HG02852 (cell line): ENCODE measurements at regions not wholly inside any gene's neighbourhood (a gene's known extent, or its start where the extent isn't known, plus 50 kb on each side); places are given as distances from the start of the nearest gene placed in this dataset.
"Not testable (repeated sequence)": the region's sequence is repeated elsewhere in the genome, so short reads cannot be mapped to it uniquely, and the experiment has no call there.

Source experiments
- ATAC-seq: cut with Tn5 transposase; IDR thresholded peaks from one replicate; pipeline ENCODE4 v1.9.1; 2021; ENCODE audit warnings: mild to moderate bottlenecking, moderate library complexity; ENCODE audit not compliant: unreplicated experiment

DNA sequence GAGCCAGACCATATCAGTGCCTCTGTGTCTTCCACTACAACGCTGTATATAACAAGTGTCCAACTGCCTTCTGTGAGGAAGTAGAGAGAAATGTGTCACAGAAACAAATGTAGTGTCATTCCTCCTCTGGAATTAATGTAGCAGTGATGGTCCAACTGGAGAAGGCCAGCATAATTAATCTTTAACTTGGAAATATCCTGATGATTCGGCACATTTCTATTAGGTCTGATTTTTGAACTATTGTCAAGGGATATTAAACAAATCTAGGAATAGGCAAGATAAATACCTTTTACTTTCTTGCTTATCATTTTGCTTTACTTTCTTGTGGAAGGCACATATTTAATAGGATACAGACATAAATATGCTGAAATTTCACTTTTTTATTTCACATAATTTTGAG lies 446.2 kb upstream of the ALCAM start:
- no peak for ATAC-seq

- no peak for ATAC-seq
Observed at GRCh38 chr3:104933972-104934371, 432.7 kb upstream of the ALCAM start.

GRCh38 chr3:104935613-104936012 lies 431.1 kb upstream of the ALCAM start:
- ATAC-seq, result no peak

DNA sequence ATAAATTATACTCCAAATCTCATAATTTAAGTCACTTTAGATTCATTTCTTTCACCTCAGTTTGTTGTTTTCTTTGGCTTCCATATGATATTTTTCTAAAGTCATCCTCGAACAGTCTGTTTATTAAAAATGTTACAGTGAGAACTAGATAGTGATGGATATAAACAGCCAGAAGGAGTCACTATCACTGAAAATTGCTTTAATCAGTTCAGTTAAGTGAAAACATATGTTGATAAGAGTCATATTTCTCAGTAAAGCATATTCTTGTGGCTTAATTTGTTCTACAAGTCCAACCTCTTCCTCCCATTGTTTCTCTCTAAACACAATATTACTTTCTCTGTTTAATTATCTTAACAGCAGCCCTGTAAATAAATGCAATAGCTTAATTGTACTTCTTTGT lies 427.5 kb upstream of the ALCAM start:
- no peak for ATAC-seq

DNA sequence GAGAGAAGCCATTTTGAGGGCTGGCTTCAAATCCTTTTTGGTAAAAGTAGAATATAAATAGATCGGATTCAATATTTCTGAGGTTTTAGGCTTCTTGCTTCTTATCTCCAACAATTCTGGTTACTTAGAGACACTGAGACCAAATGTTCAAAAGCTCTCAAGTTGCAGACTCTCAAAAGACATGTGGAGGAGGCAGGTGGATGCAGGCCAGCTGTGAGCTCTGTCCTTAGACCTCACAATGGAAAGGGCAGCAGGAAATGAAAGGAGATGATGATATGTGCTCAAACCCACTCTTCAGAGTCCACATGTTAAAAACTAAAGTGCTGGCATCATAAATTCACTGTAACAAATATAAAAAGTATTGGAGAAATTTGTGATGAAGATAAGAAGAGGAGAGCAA lies 424.9 kb upstream of the ALCAM start:
- ATAC-seq, result no peak

DNA sequence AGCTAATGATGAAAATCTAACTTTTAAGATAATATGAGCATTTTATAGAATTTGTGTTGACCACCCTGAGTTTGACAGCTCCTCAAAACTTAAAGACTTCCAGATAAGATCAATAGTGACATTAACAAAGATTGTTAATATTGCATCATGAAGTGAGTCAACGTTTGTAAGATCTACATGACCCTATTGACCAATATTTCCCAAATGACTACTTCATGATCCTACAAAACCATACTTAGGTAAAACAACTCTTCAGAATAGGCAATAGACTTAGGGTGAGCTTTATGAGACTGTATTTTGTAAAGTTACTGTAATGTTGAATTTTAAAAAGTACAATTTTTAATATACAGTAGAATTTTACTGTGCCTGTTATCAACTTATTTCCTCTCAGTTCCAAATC lies 422.7 kb upstream of the ALCAM start:
- no peak for ATAC-seq

- no peak for ATAC-seq
Observed at GRCh38 chr3:104947943-104948342, 418.8 kb upstream of the ALCAM start.

- not testable (repeated sequence) for ATAC-seq
Observed at GRCh38 chr3:104949810-104950209, 416.9 kb upstream of the ALCAM start.

DNA sequence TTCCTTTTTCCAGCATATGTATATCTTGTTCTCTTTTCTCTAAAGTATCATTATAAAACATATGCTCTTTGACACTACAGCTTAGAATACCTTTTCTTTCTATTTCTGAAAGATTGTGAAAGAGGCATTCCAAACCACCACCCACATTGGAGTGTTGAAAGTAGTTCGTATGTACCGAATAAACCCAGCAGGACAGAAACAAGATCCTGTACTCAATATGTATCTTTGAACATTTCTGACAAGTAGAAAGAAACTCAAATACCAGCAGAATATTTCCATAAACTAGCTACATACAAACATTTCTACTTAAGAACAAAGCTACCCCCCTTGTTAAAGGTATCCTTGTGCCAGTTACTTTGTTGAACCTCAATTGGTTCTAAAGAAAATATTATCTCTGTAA lies 415.3 kb upstream of the ALCAM start:
- no peak for ATAC-seq

DNA sequence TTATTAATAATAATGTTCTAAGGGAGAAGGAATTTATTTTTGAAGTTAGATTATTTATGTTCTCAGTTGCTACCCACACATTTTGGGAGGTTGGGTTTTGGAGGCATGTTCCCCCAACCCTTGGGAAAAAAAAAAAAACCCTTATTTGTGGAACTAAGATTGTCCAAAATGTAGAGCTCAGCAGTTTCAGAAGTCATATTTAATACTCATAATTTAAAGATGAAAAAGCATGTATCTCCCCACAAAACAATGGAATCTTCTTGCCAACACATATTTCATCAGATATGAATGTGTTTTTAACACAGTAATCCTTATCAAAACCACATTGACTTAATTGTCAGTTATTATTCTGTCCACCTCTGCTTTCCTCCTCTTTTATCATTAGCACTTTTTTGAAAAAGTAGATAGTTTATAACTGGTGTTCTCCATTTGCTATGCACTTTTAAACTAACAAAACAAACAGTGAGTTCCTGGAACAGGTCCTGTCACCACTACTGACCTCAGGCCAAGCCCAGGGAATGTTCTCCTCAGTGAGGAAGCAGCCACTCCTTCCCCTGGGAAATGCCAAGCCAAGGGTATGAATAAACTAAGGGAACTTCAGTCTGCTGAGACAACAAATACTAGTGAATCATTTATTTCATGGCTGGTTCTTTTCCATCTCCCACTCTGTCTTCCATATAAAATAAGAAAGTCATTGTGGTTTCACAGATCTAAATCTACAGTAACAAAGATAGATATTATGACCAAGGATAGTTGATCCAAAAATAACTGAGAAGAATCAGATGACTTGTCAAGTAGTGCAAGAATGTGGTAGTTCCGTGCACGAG lies 414.4 kb upstream of the ALCAM start:
- no peak for ATAC-seq

- ATAC-seq, result no peak
Observed at GRCh38 chr3:104956620-104957345, 409.9 kb upstream of the ALCAM start.

DNA sequence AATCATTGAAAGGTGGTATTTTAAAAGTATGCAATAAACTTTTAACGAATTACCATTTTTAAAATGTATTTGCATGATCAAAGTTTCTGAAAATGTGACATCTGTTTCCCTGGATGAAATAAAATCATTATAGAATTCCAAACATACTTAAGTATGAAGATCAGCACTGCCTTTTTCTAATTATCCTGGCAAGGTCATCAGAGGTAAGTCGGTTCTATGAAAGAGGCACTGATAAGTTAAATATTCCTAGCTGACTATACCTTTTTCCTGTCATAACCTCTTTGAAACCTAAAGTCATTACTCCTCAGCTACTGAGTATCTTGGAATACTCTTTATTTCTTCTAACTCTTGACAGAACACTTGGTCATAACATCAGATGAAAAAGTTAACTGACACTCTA lies 406.1 kb upstream of the ALCAM start:
- no peak for ATAC-seq

DNA sequence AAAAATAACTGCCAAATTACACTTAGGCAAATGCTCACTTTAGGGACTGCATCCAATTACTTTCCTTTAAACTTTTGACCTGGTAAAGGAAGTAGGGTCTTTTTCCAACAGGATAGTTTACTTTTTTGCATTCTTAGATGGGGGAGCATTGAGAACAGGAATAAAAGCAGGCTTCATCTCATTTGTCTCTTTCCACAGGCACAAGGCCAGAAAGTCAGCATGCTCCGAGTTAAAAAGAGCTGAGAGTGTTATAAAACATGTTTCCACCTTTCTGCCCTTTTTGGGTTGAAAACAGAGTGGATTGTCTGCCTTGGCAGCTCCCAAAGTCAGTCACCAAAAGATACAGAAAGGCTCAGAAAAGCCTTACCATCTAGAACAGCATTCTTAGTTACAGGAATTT lies 404.9 kb upstream of the ALCAM start:
- ATAC-seq, result no peak

- no peak for ATAC-seq
Observed at GRCh38 chr3:104974316-104974715, 392.4 kb upstream of the ALCAM start.

- no peak for ATAC-seq
Observed at GRCh38 chr3:104977719-104978118, 389.0 kb upstream of the ALCAM start.

DNA sequence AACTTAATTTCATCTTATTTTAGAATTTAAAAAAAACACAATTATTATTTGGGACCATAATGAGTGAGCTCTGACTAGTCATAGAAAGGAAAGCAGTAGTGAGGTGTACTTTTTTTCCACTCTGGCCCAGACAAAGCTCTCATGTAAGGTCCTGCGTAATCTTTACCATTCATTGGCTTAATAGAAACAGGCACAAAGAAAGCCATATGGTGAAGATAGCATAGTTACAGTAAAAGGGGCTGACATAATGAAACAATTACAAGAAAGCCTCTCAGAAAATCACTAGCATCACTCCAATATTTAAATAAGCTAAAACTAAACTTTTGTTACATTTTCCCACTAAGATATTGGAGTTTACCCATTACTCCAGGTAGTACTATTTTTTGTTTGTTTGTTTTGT lies 384.6 kb upstream of the ALCAM start:
- no peak for ATAC-seq

DNA sequence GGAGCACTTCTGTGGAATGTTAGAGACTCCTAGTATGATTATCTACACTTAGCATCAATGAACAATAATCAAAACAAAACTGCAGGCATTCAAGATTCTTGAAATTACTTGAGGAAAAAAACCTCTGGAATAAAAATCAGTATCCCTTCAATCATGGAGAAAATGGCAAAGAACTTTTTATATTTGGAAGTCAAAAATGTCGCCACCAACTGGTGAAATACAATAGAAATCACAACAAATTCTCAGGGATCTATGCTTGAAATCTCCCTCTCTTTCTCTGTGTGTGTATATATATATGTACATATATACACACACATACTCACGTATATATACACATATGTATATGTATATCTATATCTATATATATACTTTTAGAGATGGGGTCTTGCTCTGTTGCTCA lies 378.9 kb upstream of the ALCAM start:
- no peak for ATAC-seq

- ATAC-seq, result no peak
Observed at GRCh38 chr3:104988496-104988895, 378.2 kb upstream of the ALCAM start.

GRCh38 chr3:104989878-104990277 lies 376.8 kb upstream of the ALCAM start:
- no peak for ATAC-seq

DNA sequence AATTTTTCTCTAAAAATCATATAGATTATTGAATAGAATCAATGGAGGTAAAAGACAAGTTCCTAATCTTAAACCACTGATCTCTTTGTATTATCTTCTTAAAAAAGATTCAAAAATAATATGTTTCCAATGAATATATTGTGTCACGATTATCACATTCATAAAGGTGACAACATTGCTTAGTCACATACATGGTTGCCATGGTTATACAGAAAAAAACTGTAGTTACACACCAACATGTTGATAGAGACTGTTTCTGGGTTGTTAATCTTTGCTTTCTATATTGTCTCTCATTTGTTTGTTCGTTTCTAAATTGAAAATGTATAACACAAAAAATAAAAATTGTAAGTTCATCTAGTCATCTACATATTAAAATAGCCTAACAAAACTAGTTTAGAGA lies 376.0 kb upstream of the ALCAM start:
- ATAC-seq, result no peak

GRCh38 chr3:104992676-104993075 lies 374.0 kb upstream of the ALCAM start:
- ATAC-seq, result no peak

DNA sequence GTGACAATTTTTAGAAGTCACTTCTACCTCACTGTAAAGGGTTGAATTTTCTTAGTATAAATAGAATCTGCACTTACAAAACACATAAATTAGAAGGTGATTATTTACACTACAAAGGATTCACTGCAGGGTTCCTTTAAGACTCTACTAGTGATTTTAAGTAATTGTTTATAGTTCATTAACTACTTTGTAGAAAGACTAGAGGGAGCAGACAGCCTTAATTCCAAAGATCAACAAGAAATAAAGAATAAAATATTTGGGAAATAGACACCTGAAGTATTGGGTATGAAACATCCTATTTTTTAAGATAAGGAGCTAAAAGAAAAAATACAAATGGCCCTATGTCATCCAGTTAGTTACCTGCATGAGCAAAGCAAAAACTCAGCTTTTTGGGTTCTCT lies 360.5 kb upstream of the ALCAM start:
- no peak for ATAC-seq
